ENCODE measurements at regions not wholly inside any gene's neighbourhood (a gene's known extent, or its start where the extent isn't known, plus 50 kb on each side); places are given as distances from the start of the nearest gene placed in this dataset.

DNA sequence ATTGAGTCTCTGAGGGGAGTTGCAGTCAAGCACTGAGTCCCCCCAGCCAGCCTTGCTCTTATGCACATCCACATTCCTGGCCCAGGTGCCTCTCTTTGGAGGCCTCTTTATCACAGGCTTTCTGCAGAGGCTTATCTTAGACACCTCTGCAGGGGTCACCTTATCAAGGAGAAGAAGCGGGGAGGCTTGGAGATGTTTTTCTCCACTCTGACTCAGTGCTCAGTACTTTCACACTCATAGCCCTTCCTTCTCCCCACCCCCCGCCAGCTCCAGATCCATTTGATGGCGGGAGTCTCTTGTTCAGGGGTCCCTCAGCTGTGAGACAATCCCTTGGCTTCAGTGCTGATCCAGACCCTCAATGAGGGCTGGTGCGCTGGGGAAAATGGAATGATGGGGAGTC is 132.1 kb upstream of the TSHZ2 start:
- H3K36me3 Mint-ChIP-seq (ENCODE audit: low read depth) = no peaks in the 10 kb centered on the region; the same call in 1 of the 2 replicates
- H3K4me3 Mint-ChIP-seq = no peak overlapping the region
- no peak overlapping the region for H3K27ac Mint-ChIP-seq
- TF ChIP-seq, protein P1, sequence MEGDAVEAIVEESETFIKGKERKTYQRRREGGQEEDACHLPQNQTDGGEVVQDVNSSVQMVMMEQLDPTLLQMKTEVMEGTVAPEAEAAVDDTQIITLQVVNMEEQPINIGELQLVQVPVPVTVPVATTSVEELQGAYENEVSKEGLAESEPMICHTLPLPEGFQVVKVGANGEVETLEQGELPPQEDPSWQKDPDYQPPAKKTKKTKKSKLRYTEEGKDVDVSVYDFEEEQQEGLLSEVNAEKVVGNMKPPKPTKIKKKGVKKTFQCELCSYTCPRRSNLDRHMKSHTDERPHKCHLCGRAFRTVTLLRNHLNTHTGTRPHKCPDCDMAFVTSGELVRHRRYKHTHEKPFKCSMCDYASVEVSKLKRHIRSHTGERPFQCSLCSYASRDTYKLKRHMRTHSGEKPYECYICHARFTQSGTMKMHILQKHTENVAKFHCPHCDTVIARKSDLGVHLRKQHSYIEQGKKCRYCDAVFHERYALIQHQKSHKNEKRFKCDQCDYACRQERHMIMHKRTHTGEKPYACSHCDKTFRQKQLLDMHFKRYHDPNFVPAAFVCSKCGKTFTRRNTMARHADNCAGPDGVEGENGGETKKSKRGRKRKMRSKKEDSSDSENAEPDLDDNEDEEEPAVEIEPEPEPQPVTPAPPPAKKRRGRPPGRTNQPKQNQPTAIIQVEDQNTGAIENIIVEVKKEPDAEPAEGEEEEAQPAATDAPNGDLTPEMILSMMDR (IDR thresholded peaks at IDR 0.05) = no peak
- H3K4me1 Mint-ChIP-seq (ENCODE audit: low read depth) = no peaks in the 10 kb centered on the region
- H3K9me3 Mint-ChIP-seq = peaks cover 41% of the 10 kb centered on the region
- no peak for DNase-seq
- no peaks in the 10 kb centered on the region; the same call in none of the 2 replicates for H3K27me3 Mint-ChIP-seq (ENCODE audit: insufficient read depth)

DNA sequence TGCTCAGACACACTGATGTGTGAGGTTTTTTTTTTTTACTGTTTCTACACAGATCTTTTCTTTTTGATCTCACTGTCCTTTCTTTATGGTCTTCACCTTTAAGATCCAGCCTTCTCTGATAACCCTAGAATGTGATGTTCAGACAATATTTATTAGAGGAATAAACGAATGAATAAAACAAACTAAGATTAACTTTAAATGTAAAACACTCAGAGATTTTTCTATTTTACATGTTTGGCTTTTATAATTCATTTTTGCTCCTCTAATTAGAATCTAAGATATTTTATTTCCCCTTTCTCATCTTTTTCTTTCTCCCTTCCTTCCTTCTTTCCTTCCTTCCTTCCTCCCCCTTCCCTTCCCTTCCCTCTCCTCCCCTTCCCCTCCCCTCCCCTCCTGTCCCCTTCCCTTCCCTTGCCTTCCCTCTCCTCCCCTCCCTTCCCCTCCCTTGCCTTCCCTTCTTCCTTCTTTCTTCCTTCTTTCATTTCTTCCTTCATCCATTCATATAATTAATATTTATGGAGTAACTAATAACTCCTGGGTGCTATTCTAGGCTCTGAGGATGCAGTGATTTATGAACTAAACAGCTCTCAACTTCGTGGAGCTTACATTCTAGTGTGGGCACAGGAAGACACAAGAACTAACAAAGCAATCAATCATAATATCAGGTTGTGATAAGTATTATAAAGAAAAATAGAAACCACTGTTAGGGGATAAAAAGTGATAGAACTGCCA is 133.5 kb upstream of the TSHZ2 start:
- Mint-ChIP-seq H3K27ac (no peak overlapping the region), H3K36me3 (ENCODE audit: low read depth) (no peaks in the 10 kb centered on the region; the same call in 1 of the 2 replicates), H3K9me3 (peaks cover 51% of the 10 kb centered on the region), H3K27me3 (ENCODE audit: insufficient read depth) (peaks cover 1% of the 10 kb centered on the region), H3K4me1 (ENCODE audit: low read depth) (no peaks in the 10 kb centered on the region), H3K4me3 (no peak overlapping the region)
- TF ChIP-seq, protein P1 (IDR thresholded peaks at IDR 0.05) = no peak
- DNase-seq = no peak

DNA sequence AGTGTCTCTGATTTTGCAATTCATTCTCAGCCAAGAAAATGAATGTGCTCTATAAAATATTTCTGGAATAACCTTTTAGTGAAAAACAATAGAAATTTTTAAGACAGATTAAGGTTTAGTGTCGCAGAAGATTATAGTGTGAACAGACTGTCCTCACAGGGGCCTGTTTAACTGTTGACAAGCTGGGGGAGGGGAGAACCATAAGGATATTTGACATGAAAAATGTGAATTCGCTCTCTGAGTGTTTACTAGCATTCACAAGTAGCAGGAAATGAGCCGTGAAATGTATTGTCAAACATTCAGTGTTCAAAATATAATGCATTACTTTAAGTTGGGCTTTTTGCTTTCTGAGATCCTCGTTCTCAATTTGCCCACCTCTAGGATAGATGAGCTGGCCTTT is 134.8 kb upstream of the TSHZ2 start:
- Mint-ChIP-seq H3K9me3 (peaks cover 47% of the 10 kb centered on the region), H3K27ac (no peak overlapping the region), H3K27me3 (ENCODE audit: insufficient read depth) (peaks cover 1% of the 10 kb centered on the region), H3K36me3 (ENCODE audit: low read depth) (no peaks in the 10 kb centered on the region; the same call in 1 of the 2 replicates), H3K4me3 (no peak overlapping the region), H3K4me1 (ENCODE audit: low read depth) (no peaks in the 10 kb centered on the region)
- TF ChIP-seq, protein P1 (IDR thresholded peaks at IDR 0.05) = no peak
- no peak for DNase-seq

DNA sequence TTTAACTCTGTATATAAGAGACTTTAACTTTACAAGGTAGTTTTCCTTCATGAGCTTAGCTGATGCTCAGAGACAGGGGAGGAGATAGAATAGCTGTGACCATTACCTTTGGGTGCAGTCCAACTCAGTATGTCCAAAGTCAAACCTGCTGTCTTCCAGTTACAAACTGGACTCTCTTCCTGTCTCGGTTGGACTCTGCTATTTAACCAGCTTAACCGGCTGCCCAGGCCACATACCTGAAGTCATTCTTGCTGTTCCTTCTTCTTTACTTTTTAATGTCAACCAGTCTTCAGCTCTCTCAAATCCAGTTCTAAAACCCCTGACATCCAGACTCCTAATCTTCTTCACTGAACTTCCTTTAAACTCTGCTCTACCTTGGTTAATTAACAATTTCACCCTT is 138.3 kb upstream of the TSHZ2 start:
- peaks cover 53% of the 10 kb centered on the region for H3K9me3 Mint-ChIP-seq
- peaks cover 1% of the 10 kb centered on the region; the same call in 1 of the 2 replicates for H3K27me3 Mint-ChIP-seq (ENCODE audit: insufficient read depth)
- H3K27ac Mint-ChIP-seq = no peak overlapping the region
- H3K4me3 Mint-ChIP-seq = no peak overlapping the region
- TF ChIP-seq, protein P1 (IDR thresholded peaks at IDR 0.05) = no peak
- DNase-seq = no peak
- H3K4me1 Mint-ChIP-seq (ENCODE audit: low read depth) = no peaks in the 10 kb centered on the region
- H3K36me3 Mint-ChIP-seq (ENCODE audit: low read depth) = peaks cover 7% of the 10 kb centered on the region; the same call in 1 of the 2 replicates

DNA sequence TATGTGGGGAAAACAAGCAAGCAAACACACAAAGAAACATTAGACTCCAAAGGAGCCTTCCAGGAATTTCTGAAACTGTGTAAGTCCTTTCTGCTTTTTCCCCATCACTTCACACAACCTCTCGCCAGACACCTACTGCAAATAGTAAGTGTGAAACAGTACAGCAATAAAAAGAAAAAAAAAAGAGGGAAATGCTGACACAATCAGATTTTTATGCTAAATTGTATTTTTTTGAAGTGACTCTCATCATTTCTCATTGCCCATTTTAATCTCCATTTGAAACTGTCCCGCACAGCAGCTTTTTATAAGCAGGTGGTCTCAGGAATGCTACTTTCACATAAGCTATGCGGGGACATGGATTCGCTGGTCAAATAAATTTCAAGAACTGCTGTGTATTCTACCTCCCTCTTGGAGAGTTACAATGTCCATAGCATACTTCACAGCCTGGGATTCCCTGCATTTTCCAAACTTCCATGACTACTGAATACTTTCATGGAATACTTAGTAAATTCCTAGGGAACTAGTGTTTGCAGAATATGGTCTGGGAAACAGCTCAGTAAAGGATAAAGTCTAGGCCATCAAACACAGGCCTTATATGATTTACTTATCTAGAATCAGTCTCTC is 139.9 kb upstream of the TSHZ2 start:
- no peak for DNase-seq

More for the DNA sequence above, 139.9 kb upstream of the TSHZ2 start:
- peaks cover 7% of the 10 kb centered on the region; the same call in 1 of the 2 replicates for H3K36me3 Mint-ChIP-seq (ENCODE audit: low read depth)
- H3K4me3 Mint-ChIP-seq = no peak overlapping the region
- H3K9me3 Mint-ChIP-seq = peaks cover 54% of the 10 kb centered on the region
- TF ChIP-seq, protein P1 (IDR thresholded peaks at IDR 0.05) = no peak
- peaks cover 1% of the 10 kb centered on the region; the same call in 1 of the 2 replicates for H3K27me3 Mint-ChIP-seq (ENCODE audit: insufficient read depth)
- no peak overlapping the region for H3K27ac Mint-ChIP-seq
- no peaks in the 10 kb centered on the region for H3K4me1 Mint-ChIP-seq (ENCODE audit: low read depth)
